HG03460 (cell line): ENCODE measurements at regions not wholly inside any gene's neighbourhood (a gene's known extent, or its start where the extent isn't known, plus 50 kb on each side); places are given as distances from the start of the nearest gene placed in this dataset.
"Not testable (repeated sequence)": the region's sequence is repeated elsewhere in the genome, so short reads cannot be mapped to it uniquely, and the experiment has no call there.

Experiments used
- ATAC-seq: cut with Tn5 transposase; IDR thresholded peaks from one replicate; pipeline ENCODE4 v1.9.1; 2021; ENCODE audit not compliant: unreplicated experiment

GRCh38 chr6:15131651-15132061 lies 114.2 kb upstream of the JARID2 start:
- no peak for ATAC-seq

GRCh38 chr6:15132167-15132566 lies 113.7 kb upstream of the JARID2 start:
- ATAC-seq: no peak

DNA sequence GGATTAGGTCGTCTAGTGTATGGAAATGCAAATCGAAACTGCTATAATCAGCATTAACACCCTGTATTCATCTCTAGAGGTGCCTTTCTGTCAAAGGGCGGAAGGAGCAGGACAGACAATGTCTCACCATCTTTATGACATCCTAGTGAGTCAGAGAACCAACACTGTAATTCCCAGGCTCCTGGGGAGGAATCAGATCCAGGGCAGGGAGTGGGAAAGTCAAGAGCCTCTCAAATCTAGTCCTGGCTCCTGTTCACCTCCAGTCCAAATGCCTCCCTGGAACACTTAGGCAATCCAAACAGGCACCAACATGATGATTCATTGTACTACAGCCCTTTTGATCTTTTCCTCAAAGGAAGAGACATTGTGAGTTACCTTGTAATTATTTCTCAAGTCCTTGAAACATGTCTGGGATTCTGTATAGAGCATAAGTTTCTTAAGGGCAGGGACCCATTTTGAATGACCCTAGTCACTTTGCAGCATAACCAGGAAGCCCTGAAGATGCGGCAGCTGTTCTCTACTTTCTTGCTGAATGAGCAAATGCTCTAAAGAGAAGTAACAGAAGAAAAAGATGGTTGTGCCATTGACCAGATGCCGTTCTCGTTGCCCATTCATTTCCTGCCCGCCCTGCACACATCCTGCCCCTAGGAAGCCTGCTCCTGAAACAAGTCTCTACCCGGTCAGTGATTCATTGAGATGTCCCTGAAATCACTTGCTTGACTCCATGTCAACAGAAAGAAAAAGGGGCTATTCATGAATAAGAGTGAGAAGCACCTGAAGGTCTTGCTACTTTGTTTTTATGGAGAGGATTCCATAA lies 112.8 kb upstream of the JARID2 start:
- ATAC-seq: no peak

DNA sequence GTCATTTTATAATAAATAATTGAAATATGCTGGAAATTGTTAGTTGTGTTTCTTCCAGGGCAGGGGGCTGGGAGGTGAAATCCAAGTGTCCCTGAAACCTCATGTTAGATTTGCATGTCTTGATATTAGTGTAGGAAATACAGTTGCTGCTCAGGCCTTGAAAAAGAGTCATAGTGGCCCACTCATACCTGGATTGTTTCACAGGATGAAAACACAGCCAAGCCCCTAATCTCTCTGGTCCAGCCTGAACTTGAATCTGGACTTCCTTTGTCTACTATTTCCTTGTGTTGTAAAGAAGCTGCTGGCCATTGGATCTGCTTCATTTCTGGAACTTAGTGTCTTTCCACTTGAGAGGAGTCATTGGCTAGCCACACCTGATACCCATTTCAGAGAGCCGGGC lies 108.8 kb upstream of the JARID2 start:
- ATAC-seq: no peak

GRCh38 chr6:15143086-15143485 lies 102.8 kb upstream of the JARID2 start:
- ATAC-seq: no peak

- no peak for ATAC-seq
These were observed 102.3 kb upstream of the JARID2 start for GRCh38 chr6:15143540-15143939.

- no peak for ATAC-seq
These were observed 100.0 kb upstream of the JARID2 start for GRCh38 chr6:15145821-15146220.

- ATAC-seq: no peak
These were observed 98.0 kb upstream of the JARID2 start for GRCh38 chr6:15147827-15148226.

DNA sequence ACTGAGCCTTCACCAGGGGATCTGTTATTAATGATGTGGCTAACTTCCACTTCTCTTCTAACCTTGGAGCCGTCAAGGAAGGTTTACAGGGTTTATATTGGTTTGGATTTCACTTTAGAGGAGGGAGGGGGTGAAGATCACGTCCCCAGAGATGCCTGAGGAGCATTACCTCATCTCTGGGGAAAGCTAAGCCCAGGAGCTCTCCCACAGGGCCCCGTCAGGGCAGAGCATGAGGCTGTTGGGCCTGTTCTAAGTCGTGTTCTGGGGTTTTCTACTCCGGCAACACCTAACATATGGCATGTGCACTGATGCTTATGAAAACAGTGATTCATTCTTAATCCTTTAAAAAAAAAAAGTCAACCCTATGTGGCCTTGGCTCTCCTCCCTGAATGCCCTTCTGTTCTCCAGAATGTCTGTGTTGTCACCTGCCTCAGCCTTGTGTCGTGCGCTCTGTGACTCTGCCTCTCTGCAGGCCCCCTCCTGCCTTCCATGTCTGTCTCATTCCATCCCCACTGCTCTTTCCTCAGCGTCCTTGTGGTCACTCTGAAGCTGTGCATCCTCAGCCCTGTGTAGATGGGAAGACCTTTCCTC lies 97.4 kb upstream of the JARID2 start:
- no peak for ATAC-seq

DNA sequence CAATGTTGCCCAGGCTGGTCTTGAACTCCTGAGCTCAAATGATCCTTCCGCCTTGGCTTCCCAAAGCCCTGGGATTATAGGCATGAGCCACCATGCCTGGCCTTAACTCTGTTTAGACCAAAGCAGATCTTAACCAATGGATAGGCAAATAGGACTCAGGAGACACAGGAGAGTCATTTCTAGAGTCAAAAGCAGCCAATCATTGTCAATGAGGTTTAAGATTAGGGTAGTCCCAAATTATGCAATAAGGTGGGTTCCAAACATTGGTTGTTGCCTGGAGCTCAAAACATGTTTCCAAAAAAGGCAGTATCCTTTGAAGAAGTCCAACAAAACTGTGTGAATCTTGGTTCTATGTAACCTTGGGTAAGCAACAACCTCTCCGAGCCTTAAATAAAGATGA lies 95.7 kb upstream of the JARID2 start:
- ATAC-seq: no peak

- no peak for ATAC-seq
These were observed 93.2 kb upstream of the JARID2 start for GRCh38 chr6:15152700-15153099.

- ATAC-seq: no peak
These were observed 92.7 kb upstream of the JARID2 start for GRCh38 chr6:15153191-15153590.

GRCh38 chr6:15157479-15157878 lies 88.4 kb upstream of the JARID2 start:
- ATAC-seq: no peak

DNA sequence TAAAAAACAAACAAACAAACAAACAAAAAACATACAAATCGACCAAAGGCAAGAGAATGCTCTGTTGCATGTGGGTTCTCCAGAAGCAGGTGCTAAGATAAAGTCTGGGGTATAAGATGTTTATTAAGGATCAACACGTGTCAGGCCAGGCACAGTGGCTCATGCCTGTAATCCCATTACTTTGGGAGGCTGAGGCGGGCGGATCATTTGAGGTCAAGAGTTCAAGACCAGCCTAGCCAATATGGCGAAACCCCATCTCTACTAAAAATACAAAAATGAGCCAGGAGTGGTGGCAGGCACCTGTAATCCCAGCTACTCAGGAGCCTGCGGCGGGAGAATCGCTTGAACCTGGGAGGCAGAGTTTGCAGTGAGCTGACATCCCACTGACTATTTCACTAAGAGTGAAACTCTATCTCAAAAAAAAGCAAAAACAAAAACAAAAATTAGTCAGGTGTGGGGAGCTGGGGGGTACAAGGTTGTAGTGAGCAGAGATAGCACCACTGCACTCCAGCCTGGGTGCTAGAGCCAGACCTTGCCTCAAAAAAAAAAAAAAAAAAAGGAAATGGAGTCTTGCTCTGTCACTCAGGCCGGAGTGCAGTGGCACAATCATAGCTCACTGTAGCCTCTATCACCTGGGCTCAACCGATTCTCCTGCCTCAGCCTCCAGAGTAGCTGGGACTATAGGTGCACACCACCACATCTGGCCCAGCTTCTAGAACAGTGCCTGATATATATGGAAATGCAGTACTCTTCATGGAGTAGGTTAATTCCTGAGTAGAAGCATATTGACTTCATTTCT lies 86.8 kb upstream of the JARID2 start:
- no peak for ATAC-seq

DNA sequence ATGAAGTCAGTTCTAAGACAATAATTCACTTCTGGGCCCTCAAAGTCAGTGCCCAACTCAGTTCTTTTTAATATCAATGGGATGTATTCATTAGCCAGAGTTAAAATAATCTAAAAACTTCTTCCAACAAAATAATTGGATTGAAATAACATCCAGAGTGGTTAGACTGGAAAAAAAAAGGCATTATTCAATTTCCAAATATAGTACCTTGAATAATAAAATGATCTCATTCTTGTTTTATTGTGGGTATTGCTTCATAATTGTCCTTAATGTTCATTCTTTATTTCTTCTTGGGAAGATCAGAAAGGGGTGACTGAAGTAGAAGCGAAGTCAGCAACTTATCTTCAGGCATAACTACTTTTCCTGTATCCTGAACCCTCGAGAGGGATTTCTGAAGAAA lies 85.1 kb upstream of the JARID2 start:
- no peak for ATAC-seq

DNA sequence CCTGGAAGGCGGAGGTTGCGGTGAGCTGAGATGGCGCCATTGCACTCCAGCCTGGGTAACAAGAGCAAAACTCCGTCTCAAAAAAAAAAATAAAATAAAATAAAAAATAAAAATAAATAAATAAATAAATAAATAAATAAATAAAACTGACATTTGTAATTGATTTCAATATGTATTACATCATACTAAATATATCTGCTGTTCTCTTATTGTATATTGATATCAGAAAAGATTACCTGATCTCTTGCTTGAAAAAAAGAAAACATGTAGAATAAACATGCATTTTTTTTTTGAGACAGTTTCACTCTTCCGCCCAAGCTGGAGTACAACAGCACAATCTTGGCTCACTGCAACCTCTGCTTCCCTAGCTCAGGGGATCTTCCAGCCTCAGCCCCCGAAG lies 81.0 kb upstream of the JARID2 start:
- not testable (repeated sequence) for ATAC-seq

DNA sequence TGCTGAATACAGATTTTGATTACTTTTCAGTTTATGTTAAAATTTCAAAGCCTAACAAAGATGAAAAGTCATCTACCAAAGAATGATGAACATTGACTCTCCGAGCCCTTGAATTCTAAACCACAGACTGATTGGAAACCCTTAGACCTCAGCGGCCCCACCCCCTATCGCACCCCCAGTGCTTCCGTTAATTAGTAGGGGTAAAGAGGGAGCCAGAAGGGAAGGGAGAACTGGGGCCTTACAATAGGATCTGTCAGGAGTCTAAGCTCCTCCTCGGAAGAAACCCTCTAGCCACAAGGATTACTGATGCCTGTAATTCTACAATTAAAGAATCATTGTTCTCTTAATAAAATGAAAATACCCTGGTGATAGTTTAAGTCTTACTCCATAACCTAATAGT lies 79.7 kb upstream of the JARID2 start:
- ATAC-seq: no peak

DNA sequence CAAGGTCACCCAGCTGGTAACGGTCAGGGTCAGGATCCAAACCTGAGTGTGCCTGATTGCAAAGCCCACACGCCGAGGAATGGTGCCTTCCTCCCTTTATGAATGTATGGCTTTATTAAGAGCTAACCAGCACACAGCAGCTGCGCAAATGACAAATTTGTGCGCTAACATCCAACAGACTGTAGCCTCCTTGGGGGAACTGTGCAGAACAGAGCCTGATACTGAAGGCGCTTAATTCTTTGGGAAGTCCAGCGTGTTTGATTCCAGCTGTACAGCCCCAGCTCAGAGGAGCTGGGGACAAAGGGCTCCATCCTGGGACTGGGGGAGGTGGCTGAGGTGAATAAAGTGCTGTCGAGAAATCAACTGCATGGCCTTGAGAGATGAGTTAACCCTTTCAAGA lies 75.7 kb upstream of the JARID2 start:
- no peak for ATAC-seq

GRCh38 chr6:15171026-15171425 lies 74.8 kb upstream of the JARID2 start:
- ATAC-seq: no peak

- no peak for ATAC-seq
These were observed 69.0 kb upstream of the JARID2 start for GRCh38 chr6:15176816-15177370.

GRCh38 chr6:15183979-15184378 lies 61.9 kb upstream of the JARID2 start:
- no peak for ATAC-seq

DNA sequence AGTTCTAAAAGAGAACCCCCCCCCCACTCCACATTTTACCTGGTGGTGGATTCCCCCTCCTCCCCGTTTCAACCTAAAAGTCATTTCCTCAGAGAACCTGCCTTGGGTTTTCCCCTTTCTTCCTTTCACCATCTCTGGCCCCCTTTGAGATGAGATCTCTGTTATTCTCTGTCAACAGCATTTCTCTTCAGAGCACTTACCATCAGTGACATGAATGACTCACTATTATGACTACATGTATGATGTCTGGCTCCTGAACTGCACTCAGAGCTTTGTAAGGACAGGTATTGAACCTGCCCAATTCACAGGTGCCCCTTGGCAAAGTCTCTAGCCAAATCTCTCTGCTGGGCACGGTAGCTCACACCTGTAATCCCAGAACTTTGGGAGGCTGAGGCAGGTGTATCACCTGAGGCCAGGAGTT lies 61.4 kb upstream of the JARID2 start:
- no peak for ATAC-seq
